ENCODE measurements at regions not wholly inside any gene's neighbourhood (a gene's known extent, or its start where the extent isn't known, plus 50 kb on each side); places are given as distances from the start of the nearest gene placed in this dataset.

GRCh38 chr6:135703007-135703406, 148.5 kb upstream of the PDE7B start:
- H3K9ac ChIP-seq (ENCODE audit: low read length), result peak overlapping the region; percentile 47; the same call in 1 of the 2 replicates
- no peaks in the 10 kb centered on the region for H3K79me2 ChIP-seq (ENCODE audit: low read length)
- TF ChIP-seq CTCF (IDR thresholded peaks at IDR 0.05; ENCODE audit: low read depth, low read length) (no peak), EZH2phosphoT487 (IDR thresholded peaks at IDR 0.05; ENCODE audit: low read depth) (no peak)
- H3K4me2 ChIP-seq (ENCODE audit: low read length), result peak overlapping the region; percentile 63
- no peaks in the 10 kb centered on the region for H3K36me3 ChIP-seq (replicated peaks; ENCODE audit: low read depth, low read length)
- peaks cover 43% of the 10 kb centered on the region for H3K4me1 ChIP-seq (ENCODE audit: low read length)
- H2AFZ ChIP-seq (ENCODE audit: low read depth, low read length), result peak overlapping the region; percentile 14; the same call in 1 of the 2 replicates
- peak overlapping the region; percentile 86 for H3K27ac ChIP-seq (ENCODE audit: low read length)
- no peaks in the 10 kb centered on the region for H3K27me3 ChIP-seq (ENCODE audit: low read depth, low read length)
- H4K20me1 ChIP-seq (ENCODE audit: insufficient read depth, low read length), result no peaks in the 10 kb centered on the region
- H3K9me3 ChIP-seq (ENCODE audit: insufficient read depth, low read length), result no peaks in the 10 kb centered on the region
- peak overlapping the region; percentile 33; the same call in 1 of the 2 replicates for H3K4me3 ChIP-seq (ENCODE audit: low read length)

GRCh38 chr6:135703621-135704020, 147.9 kb upstream of the PDE7B start:
- H3K79me2 ChIP-seq (ENCODE audit: low read length), result no peaks in the 10 kb centered on the region
- peak overlapping the region; percentile 47; the same call in 1 of the 2 replicates for H3K9ac ChIP-seq (ENCODE audit: low read length)
- no peaks in the 10 kb centered on the region for H3K27me3 ChIP-seq (ENCODE audit: low read depth, low read length)
- peaks cover 43% of the 10 kb centered on the region for H3K4me1 ChIP-seq (ENCODE audit: low read length)
- H2AFZ ChIP-seq (ENCODE audit: low read depth, low read length), result no peak overlapping the region
- peak overlapping the region; percentile 63 for H3K4me2 ChIP-seq (ENCODE audit: low read length)
- H3K4me3 ChIP-seq (ENCODE audit: low read length), result 0 out of 2 replicates have a peak overlapping the region, but pooled peaks have one; percentile 33
- H4K20me1 ChIP-seq (ENCODE audit: insufficient read depth, low read length), result no peaks in the 10 kb centered on the region
- TF ChIP-seq EZH2phosphoT487 (IDR thresholded peaks at IDR 0.05; ENCODE audit: low read depth), result no peak
- TF ChIP-seq CTCF (IDR thresholded peaks at IDR 0.05; ENCODE audit: low read depth, low read length), result no peak
- no peaks in the 10 kb centered on the region for H3K36me3 ChIP-seq (replicated peaks; ENCODE audit: low read depth, low read length)
- no peaks in the 10 kb centered on the region for H3K9me3 ChIP-seq (ENCODE audit: insufficient read depth, low read length)
- H3K27ac ChIP-seq (ENCODE audit: low read length), result peak overlapping the region; percentile 86

- H3K9ac ChIP-seq (ENCODE audit: low read length), result no peak overlapping the region
- no peak overlapping the region for H3K4me3 ChIP-seq (ENCODE audit: low read length)
- no peaks in the 10 kb centered on the region for H3K79me2 ChIP-seq (ENCODE audit: low read length)
- H3K36me3 ChIP-seq (replicated peaks; ENCODE audit: low read depth, low read length), result no peaks in the 10 kb centered on the region
- no peak overlapping the region for H2AFZ ChIP-seq (ENCODE audit: low read depth, low read length)
- no peaks in the 10 kb centered on the region for H3K27me3 ChIP-seq (ENCODE audit: low read depth, low read length)
- TF ChIP-seq EZH2phosphoT487 (IDR thresholded peaks at IDR 0.05; ENCODE audit: low read depth) (no peak), CTCF (IDR thresholded peaks at IDR 0.05; ENCODE audit: low read depth, low read length) (no peak)
- no peak overlapping the region for H3K4me2 ChIP-seq (ENCODE audit: low read length)
- no peak overlapping the region for H3K27ac ChIP-seq (ENCODE audit: low read length)
- H3K4me1 ChIP-seq (ENCODE audit: low read length), result peaks cover 31% of the 10 kb centered on the region
- H3K9me3 ChIP-seq (ENCODE audit: insufficient read depth, low read length), result no peaks in the 10 kb centered on the region
- H4K20me1 ChIP-seq (ENCODE audit: insufficient read depth, low read length), result no peaks in the 10 kb centered on the region
Observed at GRCh38 chr6:135707426-135707825, 144.1 kb upstream of the PDE7B start.

- H3K4me3 ChIP-seq (ENCODE audit: low read length), result no peak overlapping the region
- TF ChIP-seq CTCF (IDR thresholded peaks at IDR 0.05; ENCODE audit: low read depth, low read length) (no peak), EZH2phosphoT487 (IDR thresholded peaks at IDR 0.05; ENCODE audit: low read depth) (no peak)
- no peaks in the 10 kb centered on the region for H4K20me1 ChIP-seq (ENCODE audit: insufficient read depth, low read length)
- H3K9ac ChIP-seq (ENCODE audit: low read length), result no peak overlapping the region
- no peak overlapping the region for H3K4me2 ChIP-seq (ENCODE audit: low read length)
- no peaks in the 10 kb centered on the region for H3K27me3 ChIP-seq (ENCODE audit: low read depth, low read length)
- no peaks in the 10 kb centered on the region for H3K36me3 ChIP-seq (replicated peaks; ENCODE audit: low read depth, low read length)
- H2AFZ ChIP-seq (ENCODE audit: low read depth, low read length), result no peak overlapping the region
- H3K9me3 ChIP-seq (ENCODE audit: insufficient read depth, low read length), result no peaks in the 10 kb centered on the region
- H3K27ac ChIP-seq (ENCODE audit: low read length), result no peak overlapping the region
- no peaks in the 10 kb centered on the region for H3K79me2 ChIP-seq (ENCODE audit: low read length)
- H3K4me1 ChIP-seq (ENCODE audit: low read length), result peaks cover 12% of the 10 kb centered on the region
Observed at GRCh38 chr6:135710042-135710441, 141.5 kb upstream of the PDE7B start.
